Activated CD8-positive, alpha-beta memory T cell treated with anti-CD3 and anti-CD28 coated beads, Interleukin-2, amount 50 U/mL, for 4 hours (primary cell): ENCODE measurements at regions not wholly inside any gene's neighbourhood (a gene's known extent, or its start where the extent isn't known, plus 50 kb on each side); places are given as distances from the start of the nearest gene placed in this dataset.
"Not testable (repeated sequence)": the region's sequence is repeated elsewhere in the genome, so short reads cannot be mapped to it uniquely, and the experiment has no call there.

Source experiments
- DNase-seq: peaks from one replicate; pipeline ENCODE4 v3.0.0-alpha.2; 2020

DNA sequence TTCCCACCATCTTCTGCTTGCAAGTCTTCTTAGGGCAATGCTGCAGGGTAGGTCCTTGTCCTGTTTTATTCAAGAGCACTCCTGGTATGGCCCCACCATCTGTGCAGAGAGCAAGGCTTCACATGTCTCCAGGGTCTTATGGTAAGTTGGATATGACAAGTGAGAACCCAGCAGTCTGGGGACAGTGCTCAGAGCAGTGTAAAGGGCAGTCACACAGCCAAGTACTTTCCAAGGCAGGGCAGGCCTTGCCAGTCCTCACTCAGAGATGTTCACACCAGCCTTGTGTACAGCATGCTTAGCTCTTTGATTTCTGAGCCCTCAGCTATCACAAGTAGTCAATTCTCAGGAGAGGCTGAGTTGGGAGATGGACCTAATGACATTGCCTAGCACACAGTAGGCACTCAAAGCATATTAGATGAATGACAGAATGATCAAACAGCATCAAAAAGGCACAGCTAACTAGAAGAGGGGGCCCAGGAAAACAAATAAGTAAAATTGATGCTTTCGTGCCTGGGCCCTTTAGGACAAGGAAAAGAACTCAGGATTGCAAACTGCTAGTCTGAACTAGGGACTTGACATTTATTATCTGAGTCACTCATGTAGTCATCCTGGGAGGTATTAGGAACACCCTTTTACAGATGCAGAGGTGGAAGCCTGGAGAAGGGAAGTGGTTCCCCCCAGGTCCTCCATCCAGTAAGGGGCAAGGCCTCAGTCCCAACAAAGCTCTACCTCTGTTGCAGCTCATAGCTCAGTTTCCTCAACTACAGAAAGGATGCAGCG lies 86.7 kb upstream of the CTAGE1 start:
- DNase-seq: no peak

DNA sequence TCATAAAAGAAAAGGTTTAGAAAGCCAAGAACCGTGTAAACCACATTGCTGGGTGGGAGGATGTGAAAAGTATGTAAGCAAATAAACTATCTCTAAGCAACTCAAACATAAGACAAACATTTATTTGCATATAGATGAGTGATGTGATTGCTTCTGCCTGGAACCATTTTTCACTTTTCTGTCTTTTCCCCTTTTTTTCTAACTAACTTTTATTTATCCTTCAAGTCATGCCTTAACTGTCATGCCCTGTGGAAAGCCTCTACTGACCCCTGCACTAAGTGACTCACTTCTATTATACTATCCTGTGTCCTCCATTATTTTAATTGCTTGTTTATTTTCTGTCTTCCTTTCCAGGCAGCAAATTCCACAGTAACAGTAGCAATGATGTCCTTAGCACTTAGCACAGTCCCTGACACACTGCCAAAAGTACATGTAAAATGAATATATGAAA lies 87.5 kb upstream of the CTAGE1 start:
- no peak for DNase-seq

DNA sequence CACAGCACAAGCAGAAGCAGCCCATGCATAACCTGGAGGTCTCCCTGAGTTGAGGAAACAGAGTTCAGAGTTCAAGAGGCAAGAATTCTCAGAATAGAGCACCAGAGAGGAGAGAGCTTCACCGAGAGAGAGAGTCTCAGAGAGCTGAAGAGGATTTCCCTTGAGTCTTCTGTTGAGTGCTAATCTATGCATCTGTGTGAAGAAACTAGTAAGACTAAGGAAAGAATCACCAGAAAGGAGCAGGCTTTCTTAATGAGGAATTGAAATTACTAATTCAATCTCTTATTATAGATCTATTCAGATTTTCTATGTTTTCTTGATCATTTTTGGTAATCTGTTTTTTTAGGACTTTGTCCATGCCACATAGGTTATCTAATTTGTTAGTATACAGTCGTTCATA lies 89.3 kb upstream of the CTAGE1 start:
- no peak for DNase-seq

DNA sequence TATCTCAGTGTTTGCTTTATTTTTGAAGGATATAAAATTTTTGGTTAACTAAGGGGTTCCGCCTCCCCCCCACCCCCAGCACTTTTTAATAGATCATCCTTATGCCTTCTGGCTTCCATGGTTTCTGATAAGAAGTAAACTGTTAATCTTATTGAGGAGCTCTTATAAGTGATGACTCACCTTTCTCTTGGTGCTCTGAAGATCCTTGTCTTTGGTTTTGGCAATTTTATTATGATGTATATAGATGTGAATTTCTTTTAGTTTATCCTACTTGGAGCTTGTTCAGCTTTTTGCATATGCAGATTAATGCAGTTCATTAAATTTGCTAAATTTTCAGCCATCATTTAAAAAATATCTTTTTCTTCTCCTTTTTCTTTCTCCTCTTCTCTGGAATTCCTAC lies 91.7 kb upstream of the CTAGE1 start:
- DNase-seq: no peak

DNA sequence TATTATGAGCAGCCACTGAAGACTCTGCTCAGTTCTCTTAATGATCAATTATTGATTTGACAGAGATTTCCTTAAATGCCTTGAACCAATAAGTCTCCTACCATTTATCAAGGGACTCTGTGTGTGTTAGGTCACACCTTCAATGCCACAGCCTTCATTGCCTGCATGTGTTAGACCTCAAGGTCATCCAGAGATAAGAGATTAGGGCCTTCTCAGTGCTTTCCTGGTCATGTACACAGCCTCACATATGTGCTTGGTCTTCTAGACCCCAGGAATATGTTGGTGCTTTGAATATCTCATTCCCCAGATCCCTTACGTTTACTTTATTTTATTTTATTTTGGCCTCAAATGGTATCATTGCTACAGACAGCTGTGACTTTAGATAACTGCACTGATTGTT lies 93.0 kb upstream of the CTAGE1 start:
- DNase-seq: no peak

DNA sequence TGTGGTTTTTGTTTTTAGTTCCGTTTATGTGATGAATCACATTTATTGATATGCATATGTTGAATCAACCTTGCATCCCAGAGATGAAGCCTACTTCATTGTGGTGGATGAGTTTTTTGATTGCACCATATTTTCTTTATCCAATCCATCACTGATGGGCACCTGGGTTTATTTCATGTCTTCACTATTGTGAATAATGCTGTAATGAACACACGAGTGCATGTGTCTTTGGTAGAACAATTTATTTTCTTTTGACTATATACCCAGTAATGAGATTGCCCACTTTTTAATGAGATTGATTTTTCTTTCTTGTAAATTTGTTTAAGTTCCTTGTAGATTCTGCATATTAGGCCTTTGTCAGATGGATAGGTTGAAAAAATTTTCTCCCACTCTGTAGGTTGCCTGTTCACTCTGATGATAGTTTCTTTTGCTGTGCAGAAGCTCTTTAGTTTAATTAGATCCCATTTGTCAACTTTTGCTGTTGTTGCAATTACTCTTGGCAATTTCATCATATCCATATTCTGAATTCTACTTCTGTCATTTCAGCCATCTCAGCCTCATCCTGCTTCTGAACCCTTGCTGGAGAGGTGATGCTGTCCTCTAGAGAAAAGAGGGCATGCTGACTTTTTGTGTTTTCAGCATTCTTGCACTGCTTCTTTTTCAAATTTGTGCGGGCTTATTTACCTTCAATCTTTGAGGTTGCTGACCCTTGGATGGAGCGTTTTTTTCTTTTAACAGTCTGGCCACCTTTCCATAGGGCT lies 96.2 kb upstream of the CTAGE1 start:
- no peak for DNase-seq

DNA sequence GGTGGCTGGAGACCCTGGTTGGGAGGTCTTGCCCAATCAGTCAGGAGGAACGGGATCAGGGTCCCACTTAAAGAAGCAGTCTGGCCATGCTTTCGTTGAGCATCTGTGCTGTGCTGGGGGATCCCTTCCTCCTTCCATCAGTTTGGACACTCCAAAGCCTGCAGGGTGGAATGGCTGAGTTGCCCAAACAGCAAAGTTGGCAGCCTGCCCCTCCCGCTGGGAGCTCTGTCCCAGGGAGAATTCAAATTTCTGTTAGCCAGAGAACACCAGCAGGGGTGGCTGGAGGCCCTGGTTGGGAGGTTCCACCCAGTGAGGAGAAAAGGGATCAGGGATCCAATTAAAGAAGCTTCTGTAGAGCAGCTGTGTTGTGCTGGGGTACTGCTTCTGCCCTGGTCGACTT lies 96.9 kb upstream of the CTAGE1 start:
- DNase-seq: no peak

DNA sequence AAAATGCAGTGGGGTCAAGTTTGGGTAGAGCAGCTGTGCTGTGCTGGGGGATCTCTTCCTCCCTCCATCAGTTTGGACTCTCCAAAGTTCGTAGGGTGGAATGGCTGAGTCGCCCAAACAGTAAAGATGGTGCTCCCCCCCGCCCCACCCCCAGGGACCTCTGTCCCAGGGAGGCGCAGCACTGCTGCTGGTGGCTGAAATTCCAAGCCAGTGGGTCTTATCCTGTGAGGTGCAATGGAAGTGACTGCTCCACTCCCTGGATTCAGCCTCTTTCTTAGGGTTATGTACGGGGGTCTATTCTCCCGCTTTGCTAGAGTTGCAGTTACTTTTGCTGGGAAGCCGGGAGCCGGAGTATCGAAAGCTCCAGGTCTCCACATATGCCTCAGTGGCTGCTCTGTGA lies 97.5 kb upstream of the CTAGE1 start:
- DNase-seq: no peak

DNA sequence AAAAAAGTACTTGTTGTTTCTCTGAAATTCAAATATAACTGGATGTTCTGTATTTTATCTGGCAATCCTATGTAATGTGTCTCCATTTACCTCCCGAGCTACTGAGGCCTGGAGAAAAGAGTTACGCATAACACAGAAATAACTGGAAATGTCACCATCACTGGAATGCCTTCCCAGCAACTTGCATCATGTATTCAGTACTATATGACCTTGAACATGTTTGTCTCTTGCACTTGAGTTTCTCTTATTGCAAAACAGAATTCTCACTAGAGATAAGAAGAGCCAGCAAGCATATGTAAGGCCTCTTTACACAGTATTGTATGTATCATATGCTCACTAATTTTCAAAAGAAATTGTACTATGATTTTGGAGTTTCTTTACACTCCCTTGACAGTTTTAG lies 99.6 kb upstream of the CTAGE1 start:
- DNase-seq: no peak

DNA sequence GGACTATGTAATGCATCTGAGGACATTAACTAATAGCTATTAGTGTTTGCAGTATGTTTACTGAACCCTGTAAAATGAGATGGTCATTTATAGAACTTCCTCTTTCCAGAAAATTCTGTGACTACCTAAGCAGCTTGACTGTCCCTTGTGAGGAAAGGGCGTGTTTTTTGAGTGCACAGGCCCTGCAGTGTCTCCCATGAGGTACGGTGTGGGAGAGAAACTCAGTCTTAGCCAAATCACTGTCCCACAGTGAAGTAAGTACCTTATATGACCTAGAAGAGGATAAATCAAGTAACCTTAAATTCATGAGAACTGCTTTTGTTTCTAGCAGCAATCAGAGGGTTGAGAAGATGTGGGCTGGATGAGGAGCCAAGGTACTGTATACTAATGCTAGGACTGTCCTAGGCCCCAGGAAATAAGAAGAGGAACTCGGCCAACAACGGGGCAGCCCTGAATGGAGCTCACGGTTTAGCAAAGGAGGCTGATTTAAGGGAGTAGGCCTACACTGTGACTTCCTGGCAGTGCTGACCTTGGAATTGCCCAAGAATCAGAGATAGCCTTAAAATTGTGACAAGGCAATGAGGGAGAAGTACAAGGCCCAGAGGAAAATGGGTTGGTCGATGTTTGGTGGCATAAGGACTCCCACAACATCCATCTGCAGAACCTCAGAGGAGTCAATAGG lies 103.5 kb upstream of the CTAGE1 start:
- DNase-seq: no peak

DNA sequence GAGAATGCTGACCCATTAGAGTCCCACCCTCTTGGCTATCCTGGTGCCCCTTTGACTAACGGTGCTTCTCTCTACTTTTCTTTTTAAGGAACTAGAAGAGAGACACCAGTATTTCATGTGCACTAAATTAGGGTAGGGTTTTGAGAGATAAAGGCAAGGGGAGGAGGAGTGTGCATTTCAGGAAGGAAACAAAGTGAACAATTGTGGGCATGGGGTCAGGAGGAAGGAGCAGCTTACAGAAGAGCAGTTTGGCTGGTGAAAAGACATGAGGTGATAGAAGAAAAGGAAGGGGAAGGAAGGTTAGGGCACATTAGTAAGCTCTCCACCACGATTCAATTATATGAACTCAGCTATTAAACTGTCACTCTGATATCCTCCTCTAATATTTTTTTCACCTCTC lies 105.8 kb upstream of the CTAGE1 start:
- DNase-seq: no peak

DNA sequence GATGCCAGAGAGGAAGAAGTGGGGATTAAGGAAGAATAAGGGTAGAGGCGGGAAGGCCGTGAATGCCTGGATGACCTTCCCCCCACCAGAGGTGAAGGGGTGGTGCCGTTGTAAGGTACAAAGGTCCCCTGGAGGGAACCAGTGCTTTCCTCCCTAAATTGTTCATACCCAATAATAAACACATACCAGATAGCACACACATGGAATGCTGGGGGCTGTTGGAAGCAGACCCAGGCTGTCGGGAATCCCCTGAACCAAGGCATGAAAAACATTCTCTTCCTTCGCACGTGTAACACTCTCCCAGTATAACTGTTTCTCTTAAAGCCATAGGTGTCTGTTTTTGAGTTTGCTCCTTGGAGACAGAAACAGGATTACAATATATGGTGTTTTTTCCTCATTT lies 107.1 kb upstream of the CTAGE1 start:
- DNase-seq: no peak

DNA sequence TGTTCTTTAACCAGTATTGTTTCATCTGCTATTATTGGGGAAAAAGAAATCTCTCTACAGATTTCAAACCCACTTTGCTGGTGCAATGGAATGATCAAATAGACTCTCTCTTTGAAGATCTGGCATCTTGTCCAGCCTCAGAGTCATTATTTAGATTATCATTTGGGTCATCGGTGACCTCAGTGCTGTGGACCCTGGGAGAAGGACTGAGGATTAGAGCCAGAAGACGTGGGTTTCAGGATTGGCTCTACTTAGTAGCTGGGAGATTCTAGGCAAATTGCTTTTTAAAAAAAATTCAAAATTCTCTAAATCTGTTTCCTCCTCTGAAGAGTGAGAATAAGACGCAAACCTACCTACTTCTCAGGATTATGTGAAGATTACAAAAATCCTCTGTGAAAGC lies 107.6 kb upstream of the CTAGE1 start:
- no peak for DNase-seq

DNA sequence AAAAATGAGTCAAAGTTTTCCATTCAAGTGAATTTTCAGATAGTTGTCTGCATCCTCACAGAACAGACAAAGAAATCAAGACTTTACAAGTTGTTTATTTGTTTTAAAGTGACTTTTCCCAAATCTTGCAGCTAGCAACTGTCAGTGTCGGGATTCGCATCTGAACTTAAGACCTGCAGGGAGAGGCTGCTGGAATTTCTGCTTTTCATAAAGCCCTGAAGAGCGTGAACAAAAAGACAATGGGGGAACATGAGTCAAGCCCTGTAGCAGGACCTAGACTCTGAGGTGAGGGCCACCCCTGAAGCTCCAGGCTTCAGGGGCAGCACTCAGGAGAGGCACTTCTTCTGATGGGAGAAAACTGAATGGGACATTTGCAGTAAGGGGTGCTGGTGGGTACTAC lies 108.2 kb upstream of the CTAGE1 start:
- DNase-seq: no peak

DNA sequence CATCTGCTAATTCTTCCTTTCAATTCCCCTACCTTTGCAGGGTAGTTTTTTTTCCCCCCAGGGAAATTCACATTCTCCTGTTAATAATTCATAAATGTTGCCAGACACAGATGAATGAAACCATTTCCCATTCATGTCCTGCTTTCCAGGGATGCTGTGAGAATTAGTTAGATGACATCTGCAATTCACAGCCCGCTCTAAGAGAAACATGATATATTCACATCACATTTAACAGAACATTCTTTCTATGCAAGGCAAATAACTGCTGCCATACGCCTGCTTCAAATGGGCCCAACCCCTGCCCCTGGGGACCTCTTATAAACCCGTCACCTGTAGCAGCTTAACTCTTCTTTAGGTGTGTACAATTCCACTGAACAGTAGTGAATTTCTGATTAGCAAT lies 110.6 kb upstream of the CTAGE1 start:
- no peak for DNase-seq

DNA sequence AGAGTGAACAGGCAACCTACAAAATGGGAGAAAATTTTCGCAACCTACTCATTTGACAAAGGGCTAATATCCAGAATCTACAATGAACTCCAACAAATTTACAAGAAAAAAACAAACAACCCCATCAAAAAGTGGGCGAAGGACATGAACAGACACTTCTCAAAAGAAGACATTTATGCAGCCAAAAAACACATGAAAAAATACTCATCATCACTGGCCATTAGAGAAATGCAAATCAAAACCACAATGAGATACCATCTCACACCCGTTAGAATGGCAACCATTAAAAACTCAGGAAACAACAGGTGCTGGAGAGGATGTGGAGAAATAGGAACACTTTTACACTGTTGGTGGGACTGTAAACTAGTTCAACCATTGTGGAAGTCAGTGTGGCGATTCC lies 117.0 kb upstream of the CTAGE1 start:
- not testable (repeated sequence) for DNase-seq

DNA sequence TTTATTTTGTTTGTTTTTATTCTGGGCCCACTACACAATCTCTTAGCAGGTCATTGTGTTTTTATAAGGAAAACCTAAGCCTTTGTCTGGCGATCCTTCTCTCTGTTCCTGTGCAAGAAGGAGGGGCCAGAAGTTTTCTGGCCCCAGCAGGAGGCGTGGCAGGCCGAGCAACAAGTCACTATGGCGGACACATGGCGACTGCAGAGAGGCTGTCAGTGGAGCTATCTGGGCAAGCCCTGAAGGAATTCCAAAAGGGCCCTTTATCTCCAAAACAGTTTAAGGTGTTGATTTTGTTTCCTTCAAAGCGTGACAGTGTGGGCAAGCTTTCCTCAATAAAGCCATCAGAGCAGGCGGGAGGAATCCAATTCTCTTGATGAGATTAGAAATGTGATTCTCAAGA lies 118.8 kb upstream of the CTAGE1 start:
- DNase-seq: no peak

DNA sequence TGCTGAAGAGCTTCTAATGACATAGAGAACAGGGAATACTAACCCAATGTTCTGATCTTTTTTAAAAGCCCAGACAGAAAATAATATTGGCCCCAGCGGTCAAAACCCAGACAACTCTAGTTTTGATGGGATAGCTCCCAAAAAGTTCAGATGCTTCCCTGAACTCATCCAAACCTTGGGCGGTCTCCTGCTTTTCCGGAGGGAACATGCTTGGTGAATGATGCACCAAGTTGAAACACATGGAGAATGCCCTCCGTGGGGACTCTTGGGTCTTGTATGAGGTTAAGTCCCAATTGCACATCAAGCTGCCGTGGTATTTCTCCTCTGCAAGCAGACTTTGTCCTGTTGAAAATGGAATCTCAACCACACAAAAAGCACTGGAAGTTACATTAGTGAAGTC lies 120.7 kb upstream of the CTAGE1 start:
- no peak for DNase-seq

DNA sequence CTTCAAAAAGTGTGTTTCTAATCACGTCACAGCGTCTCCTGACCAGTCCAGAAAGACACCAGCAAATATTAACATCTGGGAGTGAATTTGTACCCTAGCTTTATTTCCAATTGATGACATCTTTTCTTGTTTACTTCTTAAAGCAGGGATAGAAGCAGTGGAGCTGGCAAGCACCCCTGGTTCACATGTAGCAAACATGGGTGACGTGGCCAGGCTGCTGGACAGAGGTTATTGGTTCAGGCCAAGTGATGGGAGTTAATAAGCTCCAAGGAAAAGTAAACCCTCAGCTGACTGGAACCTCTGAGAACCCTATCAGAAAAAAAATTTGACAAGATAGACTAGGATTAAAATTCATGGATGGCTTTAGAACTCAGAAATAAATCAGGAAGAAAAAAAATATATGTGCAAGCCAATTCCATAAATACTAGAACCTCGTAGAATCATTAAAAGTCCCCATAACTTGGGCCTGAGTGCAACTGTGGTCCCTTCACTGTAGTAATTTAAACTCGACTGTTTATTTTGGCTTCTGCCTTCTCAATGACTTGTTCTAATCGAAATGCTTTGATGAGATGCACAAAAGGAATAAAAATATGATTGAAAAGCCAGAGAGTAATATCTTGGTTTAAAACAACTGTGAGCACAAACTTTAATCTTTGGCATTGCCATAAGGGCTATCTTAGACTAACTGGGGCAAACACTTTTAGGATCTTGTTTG lies 121.5 kb upstream of the CTAGE1 start:
- DNase-seq: no peak

DNA sequence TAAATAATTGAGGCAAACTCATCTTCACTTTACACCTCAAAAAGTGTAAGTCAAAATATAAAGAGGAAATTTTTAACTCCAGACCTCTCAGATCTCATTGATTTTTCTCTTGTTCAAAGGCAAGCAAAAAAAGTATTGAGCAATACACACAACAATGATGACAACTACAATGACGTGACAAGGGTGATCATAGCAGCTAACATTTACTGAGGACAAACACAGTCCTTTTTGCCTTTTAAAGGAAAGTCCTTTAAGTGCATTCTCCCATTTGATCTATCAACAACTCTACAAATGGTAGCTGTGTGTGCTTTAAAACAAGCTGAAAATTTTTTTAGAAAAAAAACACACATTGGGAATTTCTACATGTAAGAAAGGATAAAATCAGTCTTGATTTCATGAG lies 123.5 kb upstream of the CTAGE1 start:
- DNase-seq: no peak

DNA sequence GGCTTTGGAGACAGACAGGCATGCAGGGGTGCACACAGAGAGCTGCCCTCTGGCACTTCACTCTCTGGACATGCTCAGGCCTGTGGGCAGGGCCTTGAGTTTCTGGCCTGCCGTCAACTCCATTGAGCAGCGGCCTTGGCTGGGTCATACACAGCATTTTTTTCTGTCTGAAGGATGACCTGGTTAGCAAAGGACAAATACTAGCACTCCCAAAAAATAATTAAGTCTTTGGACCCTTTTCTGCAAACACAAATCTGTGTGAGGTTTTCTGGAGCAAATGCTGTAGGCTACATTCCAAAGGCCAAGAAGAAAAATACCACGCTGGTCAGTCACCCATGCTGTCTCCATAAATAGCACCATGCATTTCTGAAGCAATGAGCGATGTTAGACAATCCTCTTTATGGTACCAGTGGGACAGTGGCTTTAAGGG lies 124.7 kb upstream of the CTAGE1 start:
- no peak for DNase-seq

DNA sequence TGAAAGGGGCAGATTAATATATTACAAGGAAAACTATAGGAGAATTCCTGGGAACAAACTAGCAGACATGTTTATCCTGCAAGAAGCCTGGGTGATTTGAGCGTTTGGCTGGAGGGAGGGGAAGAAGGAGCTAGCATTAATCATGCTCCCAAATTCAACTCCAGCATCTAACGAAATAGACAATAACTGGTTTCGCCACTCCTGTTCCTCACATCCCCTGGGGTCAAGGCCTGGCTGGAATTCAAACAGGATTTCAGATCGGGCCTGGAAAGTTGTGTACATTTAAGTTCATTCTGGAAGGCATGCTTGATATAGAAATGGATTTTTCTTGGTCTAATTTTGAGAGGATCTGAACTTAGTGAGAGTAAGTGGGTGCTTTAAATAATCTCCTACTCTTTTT lies 126.1 kb upstream of the CTAGE1 start:
- DNase-seq: no peak

DNA sequence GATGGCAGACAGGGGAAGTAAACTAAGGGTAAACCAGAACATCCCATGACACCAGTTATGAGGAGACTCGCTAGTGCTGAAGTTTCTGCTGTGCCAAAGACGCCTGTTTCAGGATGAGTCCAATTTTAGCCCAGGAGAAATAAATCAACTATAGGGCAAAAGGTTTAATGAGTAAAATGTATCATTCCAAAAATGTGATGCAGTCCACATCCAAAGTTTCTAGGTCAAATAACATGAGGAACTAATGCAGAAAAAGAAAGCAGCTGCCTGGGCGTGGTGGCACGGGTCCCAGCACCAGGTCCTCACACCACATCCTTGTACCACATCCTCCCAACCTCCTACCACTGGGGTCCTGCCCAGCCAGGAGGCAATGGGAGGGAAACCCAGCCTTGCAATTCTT lies 126.9 kb upstream of the CTAGE1 start:
- no peak for DNase-seq
